ENCODE measurements at regions not wholly inside any gene's neighbourhood (a gene's known extent, or its start where the extent isn't known, plus 50 kb on each side); places are given as distances from the start of the nearest gene placed in this dataset.

DNA sequence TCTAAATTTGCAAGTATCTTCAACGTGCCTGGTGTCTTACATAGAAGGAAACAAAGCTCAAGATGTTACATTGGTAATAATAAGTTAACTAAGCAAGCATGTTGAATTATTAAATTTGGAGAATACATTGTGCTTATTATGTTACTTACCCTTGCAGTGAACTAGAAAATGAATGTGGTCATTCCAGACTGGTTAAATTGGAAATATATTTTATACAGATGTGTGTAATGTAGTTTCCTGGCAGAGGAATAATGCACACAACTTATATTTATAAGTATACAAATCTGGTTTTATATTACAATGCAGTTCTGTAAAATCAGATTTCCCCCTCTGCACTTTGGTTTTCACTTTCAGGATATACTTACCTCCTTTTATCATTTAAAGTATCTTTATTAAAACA, 159.9 kb upstream of the SLIT2 start:
- no peak overlapping the region for H3K27ac Mint-ChIP-seq
- TF ChIP-seq, protein P1, sequence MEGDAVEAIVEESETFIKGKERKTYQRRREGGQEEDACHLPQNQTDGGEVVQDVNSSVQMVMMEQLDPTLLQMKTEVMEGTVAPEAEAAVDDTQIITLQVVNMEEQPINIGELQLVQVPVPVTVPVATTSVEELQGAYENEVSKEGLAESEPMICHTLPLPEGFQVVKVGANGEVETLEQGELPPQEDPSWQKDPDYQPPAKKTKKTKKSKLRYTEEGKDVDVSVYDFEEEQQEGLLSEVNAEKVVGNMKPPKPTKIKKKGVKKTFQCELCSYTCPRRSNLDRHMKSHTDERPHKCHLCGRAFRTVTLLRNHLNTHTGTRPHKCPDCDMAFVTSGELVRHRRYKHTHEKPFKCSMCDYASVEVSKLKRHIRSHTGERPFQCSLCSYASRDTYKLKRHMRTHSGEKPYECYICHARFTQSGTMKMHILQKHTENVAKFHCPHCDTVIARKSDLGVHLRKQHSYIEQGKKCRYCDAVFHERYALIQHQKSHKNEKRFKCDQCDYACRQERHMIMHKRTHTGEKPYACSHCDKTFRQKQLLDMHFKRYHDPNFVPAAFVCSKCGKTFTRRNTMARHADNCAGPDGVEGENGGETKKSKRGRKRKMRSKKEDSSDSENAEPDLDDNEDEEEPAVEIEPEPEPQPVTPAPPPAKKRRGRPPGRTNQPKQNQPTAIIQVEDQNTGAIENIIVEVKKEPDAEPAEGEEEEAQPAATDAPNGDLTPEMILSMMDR (IDR thresholded peaks at IDR 0.05): no peak
- H3K4me3 Mint-ChIP-seq: no peak overlapping the region
- H3K36me3 Mint-ChIP-seq (ENCODE audit: low read depth): no peaks in the 10 kb centered on the region
- no peaks in the 10 kb centered on the region for H3K4me1 Mint-ChIP-seq
- H3K9me3 Mint-ChIP-seq: no peaks in the 10 kb centered on the region
- H3K27me3 Mint-ChIP-seq (ENCODE audit: low read depth, poor library complexity): no peaks in the 10 kb centered on the region
- no peak for DNase-seq

DNA sequence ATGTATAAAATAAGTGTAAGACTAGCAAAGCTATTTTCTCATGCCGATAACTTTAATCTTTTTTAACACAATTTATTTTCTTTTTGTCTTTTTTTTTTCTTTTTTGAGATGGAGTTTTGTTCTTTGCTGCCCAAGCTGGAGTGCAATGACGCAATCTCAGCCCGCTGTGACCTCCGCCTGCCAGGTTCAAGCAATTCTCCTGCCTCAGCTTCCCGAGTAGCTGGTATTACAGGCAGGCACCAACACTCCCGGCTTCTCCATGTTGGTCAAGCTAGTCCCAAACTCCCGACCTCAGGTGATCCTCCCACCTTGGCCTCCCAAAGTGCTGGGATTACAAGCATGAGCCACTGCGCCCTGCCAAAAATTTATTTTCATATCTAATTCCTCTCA, 164.2 kb upstream of the SLIT2 start:
- H3K4me1 Mint-ChIP-seq: no peaks in the 10 kb centered on the region
- H3K27ac Mint-ChIP-seq: no peak overlapping the region
- no peak for DNase-seq
- H3K36me3 Mint-ChIP-seq (ENCODE audit: low read depth): no peaks in the 10 kb centered on the region
- H3K27me3 Mint-ChIP-seq (ENCODE audit: low read depth, poor library complexity): no peaks in the 10 kb centered on the region
- H3K9me3 Mint-ChIP-seq: no peaks in the 10 kb centered on the region
- H3K4me3 Mint-ChIP-seq: no peak overlapping the region
- TF ChIP-seq, protein P1 (IDR thresholded peaks at IDR 0.05): no peak

DNA sequence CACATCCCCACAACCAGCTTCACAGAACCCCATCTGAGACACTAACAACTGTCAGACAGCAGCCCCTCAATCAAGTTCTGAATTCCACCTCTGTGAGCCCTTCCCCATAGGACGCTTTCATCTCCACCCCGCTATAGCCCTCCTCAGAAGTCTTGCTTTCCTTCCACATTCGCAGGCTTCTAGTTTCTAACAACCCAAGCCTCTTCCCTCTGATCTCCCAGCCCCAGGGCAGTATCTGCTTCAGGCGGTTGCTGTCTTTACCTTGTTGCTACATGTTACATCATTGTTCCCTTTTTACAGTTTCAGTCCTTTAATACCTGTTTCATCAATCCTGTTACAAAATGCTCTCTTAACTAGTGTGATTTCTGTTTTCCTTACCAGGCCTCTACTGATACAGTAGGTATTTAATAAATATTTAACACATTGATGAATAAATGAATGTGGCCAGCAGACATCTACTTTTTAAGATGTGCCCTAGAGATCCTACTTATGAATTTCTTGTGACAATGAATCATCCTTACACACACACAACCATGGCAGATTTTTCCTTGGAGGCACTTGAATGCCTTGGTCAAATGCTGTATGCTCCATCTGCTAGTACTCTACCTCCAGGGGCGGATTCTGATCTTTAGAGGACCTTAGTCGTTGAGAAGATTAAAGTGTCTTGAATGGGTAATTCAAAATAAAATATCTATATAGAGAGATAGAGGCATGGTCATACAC, 164.7 kb upstream of the SLIT2 start:
- Mint-ChIP-seq H3K36me3 (ENCODE audit: low read depth) (no peaks in the 10 kb centered on the region), H3K4me1 (no peaks in the 10 kb centered on the region), H3K9me3 (no peaks in the 10 kb centered on the region), H3K27me3 (ENCODE audit: low read depth, poor library complexity) (no peaks in the 10 kb centered on the region), H3K27ac (no peak overlapping the region), H3K4me3 (no peak overlapping the region)
- DNase-seq: no peak
- TF ChIP-seq, protein P1 (IDR thresholded peaks at IDR 0.05): no peak

DNA sequence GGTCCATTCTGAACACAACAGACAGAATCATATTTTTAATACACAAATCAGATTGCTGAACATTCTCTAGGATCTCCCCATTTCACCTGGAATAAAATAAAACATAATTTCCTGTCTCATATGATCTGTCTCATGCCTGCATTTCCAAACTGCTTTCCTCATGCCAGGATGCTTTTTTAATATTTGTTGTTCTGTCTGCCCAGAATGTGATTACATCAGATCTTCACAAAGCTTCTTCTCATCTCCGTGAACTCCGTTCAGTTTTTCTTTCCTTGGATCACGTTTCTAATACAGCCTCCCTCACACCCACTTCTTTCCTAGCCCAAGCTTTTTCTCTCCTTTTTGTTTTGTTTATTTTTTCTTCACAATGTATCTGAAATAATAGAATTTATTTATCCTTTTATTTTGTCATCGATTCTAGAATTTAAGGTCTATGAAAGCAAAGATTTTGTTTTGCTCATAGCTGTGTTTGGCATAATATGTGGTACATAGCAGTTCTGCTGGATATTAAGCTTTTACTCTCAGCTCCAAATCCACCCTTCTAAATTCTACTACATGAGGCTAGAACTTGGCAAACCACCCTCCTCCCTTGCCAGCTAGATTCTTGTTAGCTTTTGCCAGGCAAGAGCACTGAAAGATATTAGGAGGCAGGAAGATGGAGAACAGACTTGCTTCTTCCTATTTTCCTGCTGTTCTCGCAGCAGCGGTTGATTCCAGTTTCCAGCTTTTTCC, 165.5 kb upstream of the SLIT2 start:
- DNase-seq: no peak
- Mint-ChIP-seq H3K27ac (no peak overlapping the region), H3K9me3 (peaks cover 2% of the 10 kb centered on the region), H3K27me3 (ENCODE audit: low read depth, poor library complexity) (no peaks in the 10 kb centered on the region), H3K4me3 (no peak overlapping the region), H3K36me3 (ENCODE audit: low read depth) (no peaks in the 10 kb centered on the region), H3K4me1 (no peaks in the 10 kb centered on the region)
- TF ChIP-seq, protein P1 (IDR thresholded peaks at IDR 0.05): no peak

DNA sequence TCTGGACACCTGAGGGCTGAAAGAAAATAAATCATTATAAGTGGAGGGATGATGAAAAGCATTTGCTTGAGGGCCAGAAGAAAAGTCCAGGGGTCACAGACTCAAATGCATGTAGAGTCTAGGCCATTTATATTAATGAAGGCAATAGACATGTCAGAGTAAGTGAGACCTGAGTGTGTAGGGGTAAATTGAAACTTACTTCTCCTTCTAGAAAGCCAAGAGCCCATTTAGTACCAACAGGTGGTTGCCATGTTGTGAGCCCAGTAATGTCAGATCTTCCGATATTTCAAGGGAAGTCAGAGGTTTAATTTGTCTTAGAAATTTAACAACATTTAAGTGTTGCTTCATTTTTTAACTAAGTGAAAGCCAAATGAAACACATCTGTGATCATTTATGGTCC, 166.1 kb upstream of the SLIT2 start:
- H3K27ac Mint-ChIP-seq: no peak overlapping the region

More for the DNA sequence above, 166.1 kb upstream of the SLIT2 start:
- TF ChIP-seq, protein P1 (IDR thresholded peaks at IDR 0.05): no peak
- Mint-ChIP-seq H3K36me3 (ENCODE audit: low read depth) (no peaks in the 10 kb centered on the region), H3K4me1 (no peaks in the 10 kb centered on the region), H3K4me3 (no peak overlapping the region), H3K9me3 (peaks cover 8% of the 10 kb centered on the region), H3K27me3 (ENCODE audit: low read depth, poor library complexity) (no peaks in the 10 kb centered on the region)
- DNase-seq: no peak
